Esophagus squamous epithelium (tissue), 4 donors: ENCODE measurements at regions not wholly inside any gene's neighbourhood (a gene's known extent, or its start where the extent isn't known, plus 50 kb on each side); places are given as distances from the start of the nearest gene placed in this dataset.

Experiments used
- POLR2A ChIP-seq, 4 donors: fragments of 450-650 bp; IDR thresholded peaks; one replicate each; pipeline ENCODE4 v1.6.1; 2017; ENCODE audit warnings: antibody characterized with exemption in 4 of 4, mild to moderate bottlenecking in 4 of 4, moderate library complexity in 3 of 4
- TF ChIP-seq, protein P1 (sequence below), 6 experiments: fragments of 450-650 bp in 4 of 6; fragments of 200-600 bp in 2 of 6; sonication (generic) in 2 of 6; IDR thresholded peaks; one replicate each; pipeline ENCODE4 v1.5.1; 2016 to 2019; ENCODE audit warnings: antibody characterized with exemption in 6 of 6, mild to moderate bottlenecking in 4 of 6, moderate library complexity in 4 of 6

DNA sequence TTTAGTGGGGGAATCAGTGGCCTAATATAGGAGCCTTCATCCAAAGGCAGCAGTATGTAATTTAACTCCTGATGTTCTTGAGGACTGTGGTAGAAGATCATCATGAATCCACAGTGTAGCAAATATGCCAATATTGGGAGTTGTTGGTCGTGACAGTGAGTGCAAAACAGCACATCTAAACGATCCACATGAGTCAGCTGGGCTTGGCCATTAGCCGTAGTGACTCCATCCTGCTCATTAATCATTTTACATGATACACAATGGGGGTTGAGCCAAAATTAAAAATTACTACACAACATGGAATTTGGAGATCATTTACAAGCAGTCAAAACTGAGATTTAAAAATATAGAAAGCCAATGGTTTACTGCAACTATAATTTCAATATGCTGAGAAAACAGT is 653.9 kb upstream of the CAMK1G start:
- TF ChIP-seq POLR2A (IDR thresholded peaks at IDR 0.05): no peak
- TF ChIP-seq, protein P1, sequence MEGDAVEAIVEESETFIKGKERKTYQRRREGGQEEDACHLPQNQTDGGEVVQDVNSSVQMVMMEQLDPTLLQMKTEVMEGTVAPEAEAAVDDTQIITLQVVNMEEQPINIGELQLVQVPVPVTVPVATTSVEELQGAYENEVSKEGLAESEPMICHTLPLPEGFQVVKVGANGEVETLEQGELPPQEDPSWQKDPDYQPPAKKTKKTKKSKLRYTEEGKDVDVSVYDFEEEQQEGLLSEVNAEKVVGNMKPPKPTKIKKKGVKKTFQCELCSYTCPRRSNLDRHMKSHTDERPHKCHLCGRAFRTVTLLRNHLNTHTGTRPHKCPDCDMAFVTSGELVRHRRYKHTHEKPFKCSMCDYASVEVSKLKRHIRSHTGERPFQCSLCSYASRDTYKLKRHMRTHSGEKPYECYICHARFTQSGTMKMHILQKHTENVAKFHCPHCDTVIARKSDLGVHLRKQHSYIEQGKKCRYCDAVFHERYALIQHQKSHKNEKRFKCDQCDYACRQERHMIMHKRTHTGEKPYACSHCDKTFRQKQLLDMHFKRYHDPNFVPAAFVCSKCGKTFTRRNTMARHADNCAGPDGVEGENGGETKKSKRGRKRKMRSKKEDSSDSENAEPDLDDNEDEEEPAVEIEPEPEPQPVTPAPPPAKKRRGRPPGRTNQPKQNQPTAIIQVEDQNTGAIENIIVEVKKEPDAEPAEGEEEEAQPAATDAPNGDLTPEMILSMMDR (IDR thresholded peaks at IDR 0.05): no peak
